GM19328 (cell line): ENCODE measurements at regions not wholly inside any gene's neighbourhood (a gene's known extent, or its start where the extent isn't known, plus 50 kb on each side); places are given as distances from the start of the nearest gene placed in this dataset.

Experiments used
- ATAC-seq: cut with Tn5 transposase; IDR thresholded peaks from one replicate; pipeline ENCODE4 v1.9.1; 2021; ENCODE audit warnings: mild to moderate bottlenecking, moderate library complexity; ENCODE audit not compliant: unreplicated experiment

GRCh38 chr7:155201325-155202087, 96.2 kb upstream of the INSIG1 start:
- no peak for ATAC-seq

- no peak for ATAC-seq
These were observed 95.4 kb upstream of the INSIG1 start for GRCh38 chr7:155202106-155202871.

GRCh38 chr7:155203059-155203881, 94.4 kb upstream of the INSIG1 start:
- ATAC-seq = no peak

GRCh38 chr7:155203882-155204691, 93.6 kb upstream of the INSIG1 start:
- ATAC-seq = no peak

GRCh38 chr7:155204744-155205367, 92.8 kb upstream of the INSIG1 start:
- ATAC-seq = no peak

GRCh38 chr7:155205368-155206317, 92.0 kb upstream of the INSIG1 start:
- peak; percentile 88 for ATAC-seq

GRCh38 chr7:155206318-155207020, 91.2 kb upstream of the INSIG1 start:
- ATAC-seq = peak; percentile 26

GRCh38 chr7:155207326-155208002, 90.2 kb upstream of the INSIG1 start:
- no peak for ATAC-seq

GRCh38 chr7:155208681-155209477, 88.8 kb upstream of the INSIG1 start:
- ATAC-seq = no peak

GRCh38 chr7:155209478-155210319, 88.0 kb upstream of the INSIG1 start:
- no peak for ATAC-seq

- ATAC-seq = no peak
These were observed 87.3 kb upstream of the INSIG1 start for GRCh38 chr7:155210356-155210755.

- no peak for ATAC-seq
These were observed 86.5 kb upstream of the INSIG1 start for GRCh38 chr7:155211173-155211572.

GRCh38 chr7:155211761-155212160, 85.9 kb upstream of the INSIG1 start:
- ATAC-seq = no peak

GRCh38 chr7:155212301-155213015, 85.2 kb upstream of the INSIG1 start:
- no peak for ATAC-seq

- no peak for ATAC-seq
These were observed 84.3 kb upstream of the INSIG1 start for GRCh38 chr7:155213385-155213784.
